ENCODE measurements at regions not wholly inside any gene's neighbourhood (a gene's known extent, or its start where the extent isn't known, plus 50 kb on each side); places are given as distances from the start of the nearest gene placed in this dataset.

- H3K4me3 ChIP-seq (ENCODE audit: low read length), result no peak overlapping the region
- Mint-ChIP-seq H3K27me3 (ENCODE audit: insufficient read depth) (no peaks in the 10 kb centered on the region), H3K4me1 (peaks cover 15% of the 10 kb centered on the region), H3K27ac (no peak overlapping the region), H3K9me3 (no peaks in the 10 kb centered on the region), H3K36me3 (ENCODE audit: low read depth) (no peaks in the 10 kb centered on the region), H3K4me3 (no peak overlapping the region)
- DNase-seq, result no peak
- 91 to 100% methylated on average over 1 to 4 of the region's 4 CpGs for WGBS, 2 experiments (ENCODE audit: insufficient coverage in 1 of 2, insufficient read length in 1 of 2)
- no peaks in the 10 kb centered on the region for H3K27me3 ChIP-seq (ENCODE audit: control insufficient read depth, insufficient read depth, low read length, poor library complexity, severe bottlenecking)
- H3K4me1 ChIP-seq (ENCODE audit: control insufficient read depth, insufficient read depth, low read length), result no peaks in the 10 kb centered on the region
- H3K9me3 ChIP-seq (ENCODE audit: control insufficient read depth, low read length), result no peaks in the 10 kb centered on the region
- no peak overlapping the region for H3K9ac ChIP-seq (ENCODE audit: extremely low read depth, low read length, poor library complexity, severe bottlenecking)
- H3K36me3 ChIP-seq (ENCODE audit: control insufficient read depth, insufficient read depth, low read length), result no peaks in the 10 kb centered on the region
- H3K27ac ChIP-seq (ENCODE audit: low read depth, low read length), result no peak overlapping the region
- TF ChIP-seq, protein P1, sequence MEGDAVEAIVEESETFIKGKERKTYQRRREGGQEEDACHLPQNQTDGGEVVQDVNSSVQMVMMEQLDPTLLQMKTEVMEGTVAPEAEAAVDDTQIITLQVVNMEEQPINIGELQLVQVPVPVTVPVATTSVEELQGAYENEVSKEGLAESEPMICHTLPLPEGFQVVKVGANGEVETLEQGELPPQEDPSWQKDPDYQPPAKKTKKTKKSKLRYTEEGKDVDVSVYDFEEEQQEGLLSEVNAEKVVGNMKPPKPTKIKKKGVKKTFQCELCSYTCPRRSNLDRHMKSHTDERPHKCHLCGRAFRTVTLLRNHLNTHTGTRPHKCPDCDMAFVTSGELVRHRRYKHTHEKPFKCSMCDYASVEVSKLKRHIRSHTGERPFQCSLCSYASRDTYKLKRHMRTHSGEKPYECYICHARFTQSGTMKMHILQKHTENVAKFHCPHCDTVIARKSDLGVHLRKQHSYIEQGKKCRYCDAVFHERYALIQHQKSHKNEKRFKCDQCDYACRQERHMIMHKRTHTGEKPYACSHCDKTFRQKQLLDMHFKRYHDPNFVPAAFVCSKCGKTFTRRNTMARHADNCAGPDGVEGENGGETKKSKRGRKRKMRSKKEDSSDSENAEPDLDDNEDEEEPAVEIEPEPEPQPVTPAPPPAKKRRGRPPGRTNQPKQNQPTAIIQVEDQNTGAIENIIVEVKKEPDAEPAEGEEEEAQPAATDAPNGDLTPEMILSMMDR (conservative IDR thresholded peaks at IDR 0.05), result no peak
Measured at GRCh38 chr9:4932681-4933080, 52.4 kb upstream of the JAK2 start.

- WGBS, 2 experiments (ENCODE audit: insufficient coverage in 1 of 2, insufficient read length in 1 of 2), result 90 to 95% methylated on average over 2 to 4 of the region's 4 CpGs
Measured at GRCh38 chr9:4933177-4933576, 51.9 kb upstream of the JAK2 start.

DNA sequence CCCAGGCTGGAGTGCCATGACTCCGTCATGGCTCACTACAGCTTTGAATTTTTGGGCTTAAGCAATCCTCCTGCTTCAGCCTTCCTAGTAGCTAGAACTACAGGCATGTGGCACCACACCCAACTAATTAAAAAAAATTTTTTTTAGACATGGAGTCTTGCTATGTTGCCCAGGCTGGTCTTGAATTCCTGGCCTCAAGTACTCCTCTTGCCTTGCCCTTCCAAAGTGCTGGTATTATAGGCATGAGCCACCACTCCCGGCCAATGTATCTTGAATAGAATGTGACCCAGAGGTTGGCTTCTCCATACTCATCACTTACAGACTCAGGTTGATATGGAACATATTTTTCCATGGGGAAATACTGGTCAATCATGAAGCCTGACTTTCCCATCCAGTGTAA lies 51.2 kb upstream of the JAK2 start:
- no peaks in the 10 kb centered on the region for H3K9me3 ChIP-seq (ENCODE audit: control insufficient read depth, low read length)
- Mint-ChIP-seq H3K4me1 (peaks cover 18% of the 10 kb centered on the region), H3K36me3 (ENCODE audit: low read depth) (no peaks in the 10 kb centered on the region), H3K9me3 (no peaks in the 10 kb centered on the region), H3K27me3 (ENCODE audit: insufficient read depth) (no peaks in the 10 kb centered on the region), H3K4me3 (no peak overlapping the region), H3K27ac (no peak overlapping the region)
- WGBS, 2 experiments (ENCODE audit: insufficient coverage in 1 of 2, insufficient read length in 1 of 2), result 97 to 100% methylated on average over 2 of the region's 2 CpGs
- TF ChIP-seq, protein P1 (conservative IDR thresholded peaks at IDR 0.05), result no peak
- H3K27ac ChIP-seq (ENCODE audit: low read depth, low read length), result no peak overlapping the region
- peaks cover 2% of the 10 kb centered on the region for H3K4me1 ChIP-seq (ENCODE audit: control insufficient read depth, insufficient read depth, low read length)
- no peak overlapping the region for H3K9ac ChIP-seq (ENCODE audit: extremely low read depth, low read length, poor library complexity, severe bottlenecking)
- DNase-seq, result no peak
- H3K4me3 ChIP-seq (ENCODE audit: low read length), result no peak overlapping the region
- no peaks in the 10 kb centered on the region for H3K27me3 ChIP-seq (ENCODE audit: control insufficient read depth, insufficient read depth, low read length, poor library complexity, severe bottlenecking)
- no peaks in the 10 kb centered on the region for H3K36me3 ChIP-seq (ENCODE audit: control insufficient read depth, insufficient read depth, low read length)

More at GRCh38 chr9:4933177-4933576, 51.9 kb upstream of the JAK2 start:
- Histone ChIP-seq H3K27ac (ENCODE audit: low read depth, low read length) (no peak overlapping the region), H3K9me3 (ENCODE audit: control insufficient read depth, low read length) (no peaks in the 10 kb centered on the region), H3K4me1 (ENCODE audit: control insufficient read depth, insufficient read depth, low read length) (no peaks in the 10 kb centered on the region), H3K27me3 (ENCODE audit: control insufficient read depth, insufficient read depth, low read length, poor library complexity, severe bottlenecking) (no peaks in the 10 kb centered on the region), H3K9ac (ENCODE audit: extremely low read depth, low read length, poor library complexity, severe bottlenecking) (no peak overlapping the region), H3K4me3 (ENCODE audit: low read length) (no peak overlapping the region), H3K36me3 (ENCODE audit: control insufficient read depth, insufficient read depth, low read length) (no peaks in the 10 kb centered on the region)
- no peak overlapping the region for H3K27ac Mint-ChIP-seq
- H3K9me3 Mint-ChIP-seq, result no peaks in the 10 kb centered on the region
- peaks cover 12% of the 10 kb centered on the region for H3K4me1 Mint-ChIP-seq
- DNase-seq, result no peak
- no peaks in the 10 kb centered on the region for H3K27me3 Mint-ChIP-seq (ENCODE audit: insufficient read depth)
- no peaks in the 10 kb centered on the region for H3K36me3 Mint-ChIP-seq (ENCODE audit: low read depth)
- H3K4me3 Mint-ChIP-seq, result no peak overlapping the region
- TF ChIP-seq, protein P1 (conservative IDR thresholded peaks at IDR 0.05), result no peak
